Neural progenitor cell (in vitro differentiated cells): ENCODE measurements at regions not wholly inside any gene's neighbourhood (a gene's known extent, or its start where the extent isn't known, plus 50 kb on each side); places are given as distances from the start of the nearest gene placed in this dataset.

Source experiments
- CTCF ChIP-seq: fragments of 200-600 bp; sonication (generic); IDR thresholded peaks from 2 replicates; pipeline ENCODE4 v1.5.1; 2017; ENCODE audit warnings: antibody characterized with exemption, mild to moderate bottlenecking
- EZH2 ChIP-seq: fragments of 200-600 bp; sonication (generic); IDR thresholded peaks from 2 replicates; pipeline ENCODE4 v1.6.1; 2017; ENCODE audit warnings: antibody characterized with exemption, mild to moderate bottlenecking, moderate library complexity
- EZH2phosphoT487 ChIP-seq: fragments of 200-600 bp; sonication (generic); IDR thresholded peaks from 2 replicates; pipeline ENCODE4 v1.6.1; 2017; ENCODE audit warnings: antibody characterized with exemption

- TF ChIP-seq CTCF: no peak
- TF ChIP-seq EZH2phosphoT487: no peak
- no peak for TF ChIP-seq EZH2
These were observed 205.6 kb downstream of the FOXL1 start for GRCh38 chr16:86783636-86784626.
